HFFc6 (cell line): ENCODE measurements at regions not wholly inside any gene's neighbourhood (a gene's known extent, or its start where the extent isn't known, plus 50 kb on each side); places are given as distances from the start of the nearest gene placed in this dataset.

Source experiments
- DNase-seq: peaks from one replicate; pipeline ENCODE4 v3.0.0-alpha.2; 2018
- H3K27ac Mint-ChIP-seq: 2 replicates; pipeline ENCODE4 v1.8.0; 2020; ENCODE audit warnings: mild to moderate bottlenecking, mixed read lengths
- H3K27me3 Mint-ChIP-seq: 2 replicates; pipeline ENCODE4 v1.8.0; 2021; ENCODE audit warnings: mild to moderate bottlenecking, moderate library complexity, mixed read lengths; ENCODE audit not compliant: insufficient read depth
- H3K36me3 Mint-ChIP-seq: 2 replicates; pipeline ENCODE4 v1.8.0; 2021; ENCODE audit warnings: low read depth, mixed read lengths
- H3K4me1 Mint-ChIP-seq: 2 replicates; pipeline ENCODE4 v1.8.0; 2020; ENCODE audit warnings: low read depth, mixed read lengths
- H3K4me3 Mint-ChIP-seq: 2 replicates; pipeline ENCODE4 v1.8.0; 2020; ENCODE audit warnings: mild to moderate bottlenecking, moderate library complexity, mixed read lengths
- H3K9me3 Mint-ChIP-seq: 2 replicates; pipeline ENCODE4 v1.8.0; 2020; ENCODE audit warnings: mild to moderate bottlenecking, mixed read lengths
- CTCF ChIP-seq: fragments of 200-600 bp; sonication (generic); IDR thresholded peaks from 2 replicates; pipeline ENCODE4 v1.5.0; 2021; ENCODE audit warnings: antibody characterized with exemption, mild to moderate bottlenecking

GRCh38 chr2:123101434-123101833 is 923.7 kb upstream of the CNTNAP5 start:
- Mint-ChIP-seq H3K9me3 (peaks cover 22% of the 10 kb centered on the region), H3K27me3 (no peaks in the 10 kb centered on the region), H3K4me1 (no peaks in the 10 kb centered on the region), H3K4me3 (no peak overlapping the region), H3K27ac (no peak overlapping the region), H3K36me3 (no peaks in the 10 kb centered on the region)
- no peak for DNase-seq
- no peak for TF ChIP-seq CTCF

- no peaks in the 10 kb centered on the region for H3K4me1 Mint-ChIP-seq
- no peak overlapping the region for H3K4me3 Mint-ChIP-seq
- H3K36me3 Mint-ChIP-seq: no peaks in the 10 kb centered on the region
- H3K9me3 Mint-ChIP-seq: peaks cover 26% of the 10 kb centered on the region
- H3K27me3 Mint-ChIP-seq: no peaks in the 10 kb centered on the region
- no peak for TF ChIP-seq CTCF
- H3K27ac Mint-ChIP-seq: no peak overlapping the region
- DNase-seq: no peak
Observed at GRCh38 chr2:123103902-123104301, 921.2 kb upstream of the CNTNAP5 start.

GRCh38 chr2:123116595-123116994 is 908.5 kb upstream of the CNTNAP5 start:
- TF ChIP-seq CTCF: no peak
- H3K9me3 Mint-ChIP-seq: peaks cover 60% of the 10 kb centered on the region
- H3K4me3 Mint-ChIP-seq: no peak overlapping the region
- no peaks in the 10 kb centered on the region for H3K36me3 Mint-ChIP-seq
- H3K4me1 Mint-ChIP-seq: no peaks in the 10 kb centered on the region
- H3K27ac Mint-ChIP-seq: no peak overlapping the region
- DNase-seq: no peak
- no peaks in the 10 kb centered on the region for H3K27me3 Mint-ChIP-seq

- Mint-ChIP-seq H3K4me1 (no peaks in the 10 kb centered on the region), H3K4me3 (no peak overlapping the region), H3K36me3 (no peaks in the 10 kb centered on the region), H3K27ac (no peak overlapping the region), H3K27me3 (peaks cover 2% of the 10 kb centered on the region; the same call in 1 of the 2 replicates), H3K9me3 (peaks cover 22% of the 10 kb centered on the region)
- no peak for DNase-seq
- TF ChIP-seq CTCF: no peak
Observed at GRCh38 chr2:123127236-123127635, 897.9 kb upstream of the CNTNAP5 start.

- no peak overlapping the region for H3K4me3 Mint-ChIP-seq
- H3K27me3 Mint-ChIP-seq: peaks cover 2% of the 10 kb centered on the region; the same call in 1 of the 2 replicates
- TF ChIP-seq CTCF: no peak
- H3K27ac Mint-ChIP-seq: no peak overlapping the region
- no peaks in the 10 kb centered on the region for H3K4me1 Mint-ChIP-seq
- no peak for DNase-seq
- H3K36me3 Mint-ChIP-seq: no peaks in the 10 kb centered on the region
- peaks cover 37% of the 10 kb centered on the region for H3K9me3 Mint-ChIP-seq
Observed at GRCh38 chr2:123128951-123129350, 896.1 kb upstream of the CNTNAP5 start.

GRCh38 chr2:123136419-123136818 is 888.7 kb upstream of the CNTNAP5 start:
- Mint-ChIP-seq H3K36me3 (no peaks in the 10 kb centered on the region), H3K4me1 (no peaks in the 10 kb centered on the region), H3K9me3 (peaks cover 40% of the 10 kb centered on the region), H3K27me3 (no peaks in the 10 kb centered on the region), H3K27ac (no peak overlapping the region), H3K4me3 (no peak overlapping the region)
- DNase-seq: no peak
- no peak for TF ChIP-seq CTCF
